ENCODE measurements at regions not wholly inside any gene's neighbourhood (a gene's known extent, or its start where the extent isn't known, plus 50 kb on each side); places are given as distances from the start of the nearest gene placed in this dataset.

- no peak for DNase-seq (ENCODE audit: low read depth)
These were observed 93.8 kb upstream of the SMNDC1 start for GRCh38 chr10:110398419-110399105.

- DNase-seq (ENCODE audit: low read depth), result no peak
These were observed 94.6 kb upstream of the SMNDC1 start for GRCh38 chr10:110399106-110399964.

- no peak for DNase-seq (ENCODE audit: low read depth)
These were observed 95.5 kb upstream of the SMNDC1 start for GRCh38 chr10:110399965-110400933.

GRCh38 chr10:110401401-110402076 lies 96.2 kb upstream of the DUSP5 start:
- no peak for DNase-seq (ENCODE audit: low read depth)

GRCh38 chr10:110402077-110402416 lies 95.7 kb upstream of the DUSP5 start:
- DNase-seq (ENCODE audit: low read depth), result no peak

GRCh38 chr10:110403593-110403992 lies 94.1 kb upstream of the DUSP5 start:
- no peak for DNase-seq (ENCODE audit: low read depth)

GRCh38 chr10:110404413-110404812 lies 93.3 kb upstream of the DUSP5 start:
- no peak for DNase-seq (ENCODE audit: low read depth)

- DNase-seq (ENCODE audit: low read depth), result no peak
These were observed 92.9 kb upstream of the DUSP5 start for GRCh38 chr10:110404825-110405224.

GRCh38 chr10:110405380-110405779 lies 92.3 kb upstream of the DUSP5 start:
- DNase-seq (ENCODE audit: low read depth), result no peak

GRCh38 chr10:110407301-110408170 lies 90.2 kb upstream of the DUSP5 start:
- DNase-seq (ENCODE audit: low read depth), result no peak

GRCh38 chr10:110408203-110408871 lies 89.4 kb upstream of the DUSP5 start:
- DNase-seq (ENCODE audit: low read depth), result no peak

GRCh38 chr10:110408943-110409342 lies 88.8 kb upstream of the DUSP5 start:
- DNase-seq (ENCODE audit: low read depth), result no peak

- no peak for DNase-seq (ENCODE audit: low read depth)
These were observed 88.2 kb upstream of the DUSP5 start for GRCh38 chr10:110409488-110409887.

GRCh38 chr10:110409926-110410325 lies 87.8 kb upstream of the DUSP5 start:
- DNase-seq (ENCODE audit: low read depth), result no peak

- DNase-seq (ENCODE audit: low read depth), result no peak
These were observed 87.2 kb upstream of the DUSP5 start for GRCh38 chr10:110410329-110411046.

- no peak for DNase-seq (ENCODE audit: low read depth)
These were observed 86.7 kb upstream of the DUSP5 start for GRCh38 chr10:110411047-110411410.

GRCh38 chr10:110413049-110413783 lies 84.5 kb upstream of the DUSP5 start:
- DNase-seq (ENCODE audit: low read depth), result no peak

- DNase-seq (ENCODE audit: low read depth), result no peak
These were observed 83.7 kb upstream of the DUSP5 start for GRCh38 chr10:110413903-110414547.
